ENCODE measurements at regions not wholly inside any gene's neighbourhood (a gene's known extent, or its start where the extent isn't known, plus 50 kb on each side); places are given as distances from the start of the nearest gene placed in this dataset.

DNA sequence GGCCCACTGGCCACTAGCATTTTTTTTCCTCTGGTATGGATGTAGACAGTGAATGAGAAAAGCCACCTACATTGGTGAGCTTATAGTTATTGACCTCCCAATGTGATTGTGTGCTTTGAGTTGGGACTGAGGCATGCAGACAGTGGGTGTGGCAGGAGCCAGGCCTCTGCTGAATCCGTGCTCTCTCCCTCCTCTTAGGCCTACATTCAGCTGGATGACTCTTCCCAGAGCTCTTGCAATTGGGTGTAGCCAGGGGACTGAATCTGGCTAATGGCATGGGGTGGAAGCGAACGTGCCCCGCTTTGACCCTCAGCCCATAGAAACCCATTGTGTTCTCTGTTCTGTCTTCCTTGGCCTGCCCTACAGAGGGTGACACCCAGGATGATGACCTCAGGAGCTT is 698.3 kb upstream of the HS6ST1 start:
- TF ChIP-seq, protein P1, sequence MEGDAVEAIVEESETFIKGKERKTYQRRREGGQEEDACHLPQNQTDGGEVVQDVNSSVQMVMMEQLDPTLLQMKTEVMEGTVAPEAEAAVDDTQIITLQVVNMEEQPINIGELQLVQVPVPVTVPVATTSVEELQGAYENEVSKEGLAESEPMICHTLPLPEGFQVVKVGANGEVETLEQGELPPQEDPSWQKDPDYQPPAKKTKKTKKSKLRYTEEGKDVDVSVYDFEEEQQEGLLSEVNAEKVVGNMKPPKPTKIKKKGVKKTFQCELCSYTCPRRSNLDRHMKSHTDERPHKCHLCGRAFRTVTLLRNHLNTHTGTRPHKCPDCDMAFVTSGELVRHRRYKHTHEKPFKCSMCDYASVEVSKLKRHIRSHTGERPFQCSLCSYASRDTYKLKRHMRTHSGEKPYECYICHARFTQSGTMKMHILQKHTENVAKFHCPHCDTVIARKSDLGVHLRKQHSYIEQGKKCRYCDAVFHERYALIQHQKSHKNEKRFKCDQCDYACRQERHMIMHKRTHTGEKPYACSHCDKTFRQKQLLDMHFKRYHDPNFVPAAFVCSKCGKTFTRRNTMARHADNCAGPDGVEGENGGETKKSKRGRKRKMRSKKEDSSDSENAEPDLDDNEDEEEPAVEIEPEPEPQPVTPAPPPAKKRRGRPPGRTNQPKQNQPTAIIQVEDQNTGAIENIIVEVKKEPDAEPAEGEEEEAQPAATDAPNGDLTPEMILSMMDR (conservative IDR thresholded peaks at IDR 0.05 in 1 of 2, IDR thresholded peaks at IDR 0.05 in 1 of 2; ENCODE audit: low read depth in 1 of 2, low read length in 2 of 2), result no peak
- no peak for TF ChIP-seq EZH2 (IDR thresholded peaks at IDR 0.05; ENCODE audit: low read length, missing control alignments)
